ENCODE measurements at regions not wholly inside any gene's neighbourhood (a gene's known extent, or its start where the extent isn't known, plus 50 kb on each side); places are given as distances from the start of the nearest gene placed in this dataset.

- TF ChIP-seq, protein P1, sequence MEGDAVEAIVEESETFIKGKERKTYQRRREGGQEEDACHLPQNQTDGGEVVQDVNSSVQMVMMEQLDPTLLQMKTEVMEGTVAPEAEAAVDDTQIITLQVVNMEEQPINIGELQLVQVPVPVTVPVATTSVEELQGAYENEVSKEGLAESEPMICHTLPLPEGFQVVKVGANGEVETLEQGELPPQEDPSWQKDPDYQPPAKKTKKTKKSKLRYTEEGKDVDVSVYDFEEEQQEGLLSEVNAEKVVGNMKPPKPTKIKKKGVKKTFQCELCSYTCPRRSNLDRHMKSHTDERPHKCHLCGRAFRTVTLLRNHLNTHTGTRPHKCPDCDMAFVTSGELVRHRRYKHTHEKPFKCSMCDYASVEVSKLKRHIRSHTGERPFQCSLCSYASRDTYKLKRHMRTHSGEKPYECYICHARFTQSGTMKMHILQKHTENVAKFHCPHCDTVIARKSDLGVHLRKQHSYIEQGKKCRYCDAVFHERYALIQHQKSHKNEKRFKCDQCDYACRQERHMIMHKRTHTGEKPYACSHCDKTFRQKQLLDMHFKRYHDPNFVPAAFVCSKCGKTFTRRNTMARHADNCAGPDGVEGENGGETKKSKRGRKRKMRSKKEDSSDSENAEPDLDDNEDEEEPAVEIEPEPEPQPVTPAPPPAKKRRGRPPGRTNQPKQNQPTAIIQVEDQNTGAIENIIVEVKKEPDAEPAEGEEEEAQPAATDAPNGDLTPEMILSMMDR (conservative IDR thresholded peaks at IDR 0.05): no peak
- TF ChIP-seq ZFX (IDR thresholded peaks at IDR 0.05): no peak
These were observed 146.3 kb downstream of the ANXA2 start for GRCh38 chr15:60251300-60252070.

Data from C4-2B (cell line).